Memory B cell (primary cell): ENCODE measurements at regions not wholly inside any gene's neighbourhood (a gene's known extent, or its start where the extent isn't known, plus 50 kb on each side); places are given as distances from the start of the nearest gene placed in this dataset.

Experiments
- ATAC-seq: fragments of 150-1000 bp; cut with Tn5 transposase; 2 replicates; pipeline ENCODE4 v1.10.0; 2021; ENCODE audit warnings: low read depth, mild to moderate bottlenecking, moderate library complexity
- DNase-seq, 2 donors: peaks; one replicate each; pipeline ENCODE4 v3.0.0; 2022; ENCODE audit warnings: low spot score in 2 of 2
- H3K27ac Mint-ChIP-seq: one replicate; pipeline ENCODE4 v1.8.0; 2022; ENCODE audit warnings: mild to moderate bottlenecking, moderate library complexity, mixed read lengths
- H3K27me3 Mint-ChIP-seq: one replicate; pipeline ENCODE4 v1.8.0; 2022; ENCODE audit warnings: mixed read lengths
- H3K36me3 Mint-ChIP-seq: one replicate; pipeline ENCODE4 v1.8.0; 2022; ENCODE audit warnings: mild to moderate bottlenecking, mixed read lengths
- H3K4me1 Mint-ChIP-seq: one replicate; pipeline ENCODE4 v1.8.0; 2022; ENCODE audit warnings: mixed read lengths
- H3K4me3 Mint-ChIP-seq: one replicate; pipeline ENCODE4 v1.8.0; 2022; ENCODE audit warnings: mild to moderate bottlenecking, moderate library complexity, mixed read lengths
- H3K9me3 Mint-ChIP-seq: one replicate; pipeline ENCODE4 v1.8.0; 2022; ENCODE audit warnings: mixed read lengths

- Mint-ChIP-seq H3K27ac (no peak overlapping the region), H3K4me1 (no peaks in the 10 kb centered on the region), H3K4me3 (no peak overlapping the region), H3K27me3 (no peaks in the 10 kb centered on the region), H3K9me3 (peaks cover 2% of the 10 kb centered on the region), H3K36me3 (no peaks in the 10 kb centered on the region)
- ATAC-seq (no peak), DNase-seq (no peak)
These were observed 284.5 kb upstream of the ARGLU1 start for GRCh38 chr13:106852436-106852835.

GRCh38 chr13:106850973-106851650 lies 283.2 kb upstream of the ARGLU1 start:
- H3K36me3 Mint-ChIP-seq: no peaks in the 10 kb centered on the region
- H3K4me1 Mint-ChIP-seq: no peaks in the 10 kb centered on the region
- H3K27me3 Mint-ChIP-seq: no peaks in the 10 kb centered on the region
- no peak overlapping the region for H3K27ac Mint-ChIP-seq
- no peak overlapping the region for H3K4me3 Mint-ChIP-seq
- peaks cover 2% of the 10 kb centered on the region for H3K9me3 Mint-ChIP-seq
- no peak for ATAC-seq
- no peak for DNase-seq

- DNase-seq (no peak), ATAC-seq (no peak)
- Mint-ChIP-seq H3K4me3 (no peak overlapping the region), H3K27me3 (no peaks in the 10 kb centered on the region), H3K9me3 (no peaks in the 10 kb centered on the region), H3K4me1 (no peaks in the 10 kb centered on the region), H3K27ac (no peak overlapping the region), H3K36me3 (no peaks in the 10 kb centered on the region)
These were observed 278.9 kb upstream of the ARGLU1 start for GRCh38 chr13:106846571-106847448.

- no peak for ATAC-seq
These were observed 268.4 kb upstream of the ARGLU1 start for GRCh38 chr13:106836186-106836802.

GRCh38 chr13:106835477-106835876 lies 267.5 kb upstream of the ARGLU1 start:
- Mint-ChIP-seq H3K36me3 (no peaks in the 10 kb centered on the region), H3K27me3 (no peaks in the 10 kb centered on the region), H3K9me3 (peaks cover 1% of the 10 kb centered on the region), H3K4me1 (no peaks in the 10 kb centered on the region), H3K27ac (no peak overlapping the region), H3K4me3 (no peak overlapping the region)
- ATAC-seq (no peak), DNase-seq (no peak)

More at GRCh38 chr13:106836186-106836802, 268.4 kb upstream of the ARGLU1 start:
- Mint-ChIP-seq H3K4me3 (no peak overlapping the region), H3K27me3 (no peaks in the 10 kb centered on the region), H3K9me3 (peaks cover 1% of the 10 kb centered on the region), H3K36me3 (no peaks in the 10 kb centered on the region), H3K4me1 (no peaks in the 10 kb centered on the region), H3K27ac (no peak overlapping the region)
- DNase-seq: no peak

- Mint-ChIP-seq H3K4me1 (no peaks in the 10 kb centered on the region), H3K36me3 (no peaks in the 10 kb centered on the region), H3K4me3 (no peak overlapping the region), H3K9me3 (peaks cover 7% of the 10 kb centered on the region), H3K27me3 (peaks cover 1% of the 10 kb centered on the region), H3K27ac (no peak overlapping the region)
- DNase-seq (no peak), ATAC-seq (no peak)
These were observed 254.0 kb upstream of the ARGLU1 start for GRCh38 chr13:106821979-106822378.

- H3K27me3 Mint-ChIP-seq: peaks cover 1% of the 10 kb centered on the region
These were observed 251.7 kb upstream of the ARGLU1 start for GRCh38 chr13:106819413-106820180.

GRCh38 chr13:106818971-106819370 lies 251.0 kb upstream of the ARGLU1 start:
- Mint-ChIP-seq H3K36me3 (no peaks in the 10 kb centered on the region), H3K4me3 (no peak overlapping the region), H3K27me3 (peaks cover 1% of the 10 kb centered on the region), H3K9me3 (peaks cover 3% of the 10 kb centered on the region), H3K4me1 (no peaks in the 10 kb centered on the region), H3K27ac (no peak overlapping the region)
- ATAC-seq (no peak), DNase-seq (no peak)

More at GRCh38 chr13:106819413-106820180, 251.7 kb upstream of the ARGLU1 start:
- Mint-ChIP-seq H3K36me3 (no peaks in the 10 kb centered on the region), H3K27ac (no peak overlapping the region), H3K9me3 (peaks cover 3% of the 10 kb centered on the region), H3K4me3 (no peak overlapping the region), H3K4me1 (no peaks in the 10 kb centered on the region)
- DNase-seq (no peak), ATAC-seq (no peak)

- Mint-ChIP-seq H3K27ac (no peak overlapping the region), H3K9me3 (peaks cover 5% of the 10 kb centered on the region), H3K36me3 (no peaks in the 10 kb centered on the region), H3K4me1 (no peaks in the 10 kb centered on the region), H3K4me3 (no peak overlapping the region), H3K27me3 (no peaks in the 10 kb centered on the region)
- no peak for ATAC-seq
- no peak for DNase-seq
These were observed 247.6 kb upstream of the ARGLU1 start for GRCh38 chr13:106815545-106815944.

- no peak overlapping the region for H3K27ac Mint-ChIP-seq
- H3K4me3 Mint-ChIP-seq: no peak overlapping the region
- DNase-seq (no peak), ATAC-seq (no peak)
- H3K9me3 Mint-ChIP-seq: peaks cover 5% of the 10 kb centered on the region
- no peaks in the 10 kb centered on the region for H3K36me3 Mint-ChIP-seq
- no peaks in the 10 kb centered on the region for H3K27me3 Mint-ChIP-seq
- H3K4me1 Mint-ChIP-seq: no peaks in the 10 kb centered on the region
These were observed 246.5 kb upstream of the ARGLU1 start for GRCh38 chr13:106814463-106814862.

GRCh38 chr13:106810069-106810468 lies 242.1 kb upstream of the ARGLU1 start:
- no peaks in the 10 kb centered on the region for H3K4me1 Mint-ChIP-seq
- H3K9me3 Mint-ChIP-seq: peaks cover 2% of the 10 kb centered on the region
- H3K27me3 Mint-ChIP-seq: no peaks in the 10 kb centered on the region
- ATAC-seq (no peak), DNase-seq (no peak)
- H3K27ac Mint-ChIP-seq: no peak overlapping the region
- H3K4me3 Mint-ChIP-seq: no peak overlapping the region
- H3K36me3 Mint-ChIP-seq: no peaks in the 10 kb centered on the region

GRCh38 chr13:106804991-106805390 lies 237.1 kb upstream of the ARGLU1 start:
- no peaks in the 10 kb centered on the region for H3K27me3 Mint-ChIP-seq

GRCh38 chr13:106802917-106803316 lies 235.0 kb upstream of the ARGLU1 start:
- Mint-ChIP-seq H3K27ac (no peak overlapping the region), H3K4me1 (no peaks in the 10 kb centered on the region), H3K27me3 (peaks cover 1% of the 10 kb centered on the region), H3K4me3 (no peak overlapping the region), H3K9me3 (no peaks in the 10 kb centered on the region), H3K36me3 (no peaks in the 10 kb centered on the region)
- DNase-seq (no peak), ATAC-seq (no peak)

More at GRCh38 chr13:106804991-106805390, 237.1 kb upstream of the ARGLU1 start:
- Mint-ChIP-seq H3K4me1 (no peaks in the 10 kb centered on the region), H3K27ac (no peak overlapping the region), H3K36me3 (no peaks in the 10 kb centered on the region), H3K4me3 (no peak overlapping the region), H3K9me3 (no peaks in the 10 kb centered on the region)
- DNase-seq: no peak
- ATAC-seq: no peak
